GM23248 (cell line): ENCODE measurements at regions not wholly inside any gene's neighbourhood (a gene's known extent, or its start where the extent isn't known, plus 50 kb on each side); places are given as distances from the start of the nearest gene placed in this dataset.

Source experiments
- DNase-seq: peaks from one replicate; pipeline ENCODE4 v3.0.0-alpha.2; 2015
- H2AFZ ChIP-seq: fragments of 200-600 bp; sonication (generic); 2 replicates; pipeline ENCODE4 v1.6.1; 2016; ENCODE audit warnings: antibody characterized with exemption
- H3F3A ChIP-seq: fragments of 200-600 bp; sonication (generic); 2 replicates; pipeline ENCODE4 v1.6.1; 2016; ENCODE audit warnings: mild to moderate bottlenecking, antibody characterized with exemption, mixed run types; ENCODE audit not compliant: insufficient read depth
- H3K27ac ChIP-seq: fragments of 200-600 bp; sonication (generic); 2 replicates; pipeline ENCODE4 v1.5.1; 2016; ENCODE audit warnings: mild to moderate bottlenecking
- H3K27me3 ChIP-seq: fragments of 200-600 bp; sonication (generic); replicated peaks from 2 replicates; pipeline ENCODE4 v1.6.1; 2016; ENCODE audit warnings: mild to moderate bottlenecking; ENCODE audit not compliant: insufficient read depth
- H3K36me3 ChIP-seq: fragments of 200-600 bp; sonication (generic); 2 replicates; pipeline ENCODE4 v1.6.1; 2016; ENCODE audit warnings: low read depth, mild to moderate bottlenecking
- H3K4me1 ChIP-seq: fragments of 200-600 bp; sonication (generic); 2 replicates; pipeline ENCODE4 v1.6.1; 2016; ENCODE audit warnings: mild to moderate bottlenecking; ENCODE audit not compliant: insufficient read depth
- H3K4me2 ChIP-seq: fragments of 200-600 bp; sonication (generic); one replicate; pipeline ENCODE4 v1.6.1; 2016; ENCODE audit warnings: mild to moderate bottlenecking; ENCODE audit not compliant: unreplicated experiment
- H3K4me3 ChIP-seq: fragments of 200-600 bp; sonication (generic); 2 replicates; pipeline ENCODE4 v1.5.1; 2016; ENCODE audit warnings: mild to moderate bottlenecking
- H3K79me2 ChIP-seq: fragments of 200-600 bp; sonication (generic); 2 replicates; pipeline ENCODE4 v1.6.1; 2016; ENCODE audit warnings: mild to moderate bottlenecking; ENCODE audit not compliant: insufficient read depth
- H3K9ac ChIP-seq: fragments of 200-600 bp; sonication (generic); 2 replicates; pipeline ENCODE4 v1.6.1; 2016; ENCODE audit warnings: mild to moderate bottlenecking
- H3K9me2 ChIP-seq: fragments of 200-600 bp; sonication (generic); 2 replicates; pipeline ENCODE4 v1.6.1; 2016; ENCODE audit warnings: mixed run types, mild to moderate bottlenecking, moderate library complexity; ENCODE audit not compliant: insufficient read depth
- H3K9me3 ChIP-seq: fragments of 200-600 bp; sonication (generic); one replicate; pipeline ENCODE4 v1.6.1; 2017; ENCODE audit warnings: low read depth
- H4K20me1 ChIP-seq: fragments of 200-600 bp; sonication (generic); 2 replicates; pipeline ENCODE4 v1.6.0; 2016; ENCODE audit not compliant: insufficient read depth
- EZH2 ChIP-seq: fragments of 200-600 bp; sonication (generic); IDR thresholded peaks from 2 replicates; pipeline ENCODE4 v1.6.1; 2018; ENCODE audit warnings: antibody characterized with exemption, mild to moderate bottlenecking; ENCODE audit not compliant: insufficient read depth, poor library complexity, severe bottlenecking
- EZH2phosphoT487 ChIP-seq: fragments of 200-600 bp; sonication (generic); IDR thresholded peaks from 2 replicates; pipeline ENCODE4 v1.6.1; 2018; ENCODE audit warnings: antibody characterized with exemption, moderate library complexity, mild to moderate bottlenecking, low read depth; ENCODE audit not compliant: insufficient read depth
- WGBS, 2 experiments: methylation state at CpG; one replicate each; pipeline ENCODE4 v1.1.6; 2015 to 2017; ENCODE audit warnings: low lambda C conversion rate in 2 of 2, low coverage in 1 of 2; ENCODE audit errors: missing lambda C conversion rate in 2 of 2; 5-methylcytosine and 5-hydroxymethylcytosine counted together
- in situ Hi-C: fragments of 300-500 bp; cut with MboI; formaldehyde crosslinking; loops from 2 replicates; pipeline ENCODE4 v1.15.0; 2020

GRCh38 chr10:29083096-29083495, 205.8 kb upstream of the LYZL1 start:
- no peaks in the 10 kb centered on the region; the same call in 1 of the 2 replicates for H3K27me3 ChIP-seq
- no peak overlapping the region for H3K4me2 ChIP-seq
- DNase-seq: no peak
- H3K27ac ChIP-seq: no peak overlapping the region
- TF ChIP-seq EZH2phosphoT487 (no peak), EZH2 (no peak)
- no peaks in the 10 kb centered on the region for H3K36me3 ChIP-seq
- no peaks in the 10 kb centered on the region for H3K4me1 ChIP-seq
- no peaks in the 10 kb centered on the region for H3K79me2 ChIP-seq
- H2AFZ ChIP-seq: no peak overlapping the region
- WGBS, 2 experiments: 18 to 23% methylated on average over 6 of the region's 6 CpGs
- H3K9me2 ChIP-seq: no peaks in the 10 kb centered on the region
- no peaks in the 10 kb centered on the region for H3K9me3 ChIP-seq
- in situ Hi-C loops: no loop called here
- H3F3A ChIP-seq: no peaks in the 10 kb centered on the region
- H4K20me1 ChIP-seq: no peaks in the 10 kb centered on the region
- no peak overlapping the region for H3K9ac ChIP-seq
- no peak overlapping the region for H3K4me3 ChIP-seq

GRCh38 chr10:29084681-29085307, 204.1 kb upstream of the LYZL1 start:
- no peak for DNase-seq
- Histone ChIP-seq H3K4me2 (no peak overlapping the region), H3K36me3 (no peaks in the 10 kb centered on the region), H3K9me3 (no peaks in the 10 kb centered on the region), H3K9ac (no peak overlapping the region), H3K4me3 (no peak overlapping the region), H3K9me2 (no peaks in the 10 kb centered on the region), H3K79me2 (no peaks in the 10 kb centered on the region), H4K20me1 (no peaks in the 10 kb centered on the region), H3K27ac (no peak overlapping the region), H3K27me3 (no peaks in the 10 kb centered on the region; the same call in 1 of the 2 replicates), H3F3A (no peaks in the 10 kb centered on the region), H2AFZ (no peak overlapping the region), H3K4me1 (no peaks in the 10 kb centered on the region)
- TF ChIP-seq EZH2 (no peak), EZH2phosphoT487 (no peak)
- in situ Hi-C loops: no loop called here
- WGBS, 2 experiments: 31 to 32% methylated on average over 8 of the region's 8 CpGs

GRCh38 chr10:29089091-29089490, 199.8 kb upstream of the LYZL1 start:
- Histone ChIP-seq H3K4me3 (no peak overlapping the region), H3K27me3 (no peaks in the 10 kb centered on the region), H3K4me1 (no peaks in the 10 kb centered on the region), H3K9ac (no peak overlapping the region), H3K27ac (no peak overlapping the region), H3K79me2 (no peaks in the 10 kb centered on the region), H3K4me2 (no peak overlapping the region), H2AFZ (no peak overlapping the region), H3K9me2 (no peaks in the 10 kb centered on the region), H3K9me3 (no peaks in the 10 kb centered on the region), H3K36me3 (no peaks in the 10 kb centered on the region), H4K20me1 (no peaks in the 10 kb centered on the region), H3F3A (no peaks in the 10 kb centered on the region)
- in situ Hi-C loops: no loop called here
- TF ChIP-seq EZH2 (no peak), EZH2phosphoT487 (no peak)
- 31 to 32% methylated on average over 2 of the region's 2 CpGs for WGBS, 2 experiments
- DNase-seq: no peak

GRCh38 chr10:29096303-29096824, 192.5 kb upstream of the LYZL1 start:
- H3K27ac ChIP-seq: no peak overlapping the region
- DNase-seq: no peak
- TF ChIP-seq EZH2phosphoT487 (no peak), EZH2 (no peak)
- H3K36me3 ChIP-seq: no peaks in the 10 kb centered on the region
- H3K4me1 ChIP-seq: no peaks in the 10 kb centered on the region
- 31 to 37% methylated on average over 2 of the region's 2 CpGs for WGBS, 2 experiments
- H2AFZ ChIP-seq: no peak overlapping the region
- no peaks in the 10 kb centered on the region for H3K9me2 ChIP-seq
- no peaks in the 10 kb centered on the region for H4K20me1 ChIP-seq
- no peaks in the 10 kb centered on the region; the same call in none of the 2 replicates for H3K27me3 ChIP-seq
- no peaks in the 10 kb centered on the region for H3K9me3 ChIP-seq
- no peak overlapping the region for H3K4me2 ChIP-seq
- no peak overlapping the region for H3K9ac ChIP-seq
- H3K4me3 ChIP-seq: no peak overlapping the region
- no peaks in the 10 kb centered on the region for H3K79me2 ChIP-seq
- in situ Hi-C loops: no loop called here
- no peaks in the 10 kb centered on the region for H3F3A ChIP-seq
